GM11168 (cell line): ENCODE measurements at regions not wholly inside any gene's neighbourhood (a gene's known extent, or its start where the extent isn't known, plus 50 kb on each side); places are given as distances from the start of the nearest gene placed in this dataset.
"Not testable (repeated sequence)": the region's sequence is repeated elsewhere in the genome, so short reads cannot be mapped to it uniquely, and the experiment has no call there.

Experiments used
- in situ Hi-C: fragments of 300-500 bp; cut with MboI; formaldehyde crosslinking; loops from one replicate; pipeline ENCODE4 v1.12.0; 2022; ENCODE audit warnings: low sequenced_read_pairs; ENCODE audit not compliant: unreplicated experiment

DNA sequence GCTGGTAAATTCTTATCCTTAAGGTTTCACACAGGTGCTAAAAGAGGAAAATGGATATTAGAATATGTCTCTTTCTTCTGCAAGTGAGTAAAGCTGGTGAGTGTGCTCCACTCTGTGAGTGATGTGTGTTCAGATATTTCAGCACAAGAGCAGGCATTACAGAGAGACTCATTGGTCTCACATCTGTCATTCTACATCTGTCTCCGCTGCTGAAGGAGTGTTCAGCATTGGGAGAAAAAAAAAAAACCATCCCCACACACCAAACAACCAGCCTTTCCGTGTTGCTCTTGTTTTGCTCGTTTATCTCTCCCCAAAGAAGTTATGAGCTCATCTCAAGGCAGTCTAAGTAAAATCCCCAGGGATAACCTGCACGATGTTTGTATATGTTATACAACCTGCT is 283.9 kb upstream of the SPHKAP start:
- in situ Hi-C loops, result no loop called here

DNA sequence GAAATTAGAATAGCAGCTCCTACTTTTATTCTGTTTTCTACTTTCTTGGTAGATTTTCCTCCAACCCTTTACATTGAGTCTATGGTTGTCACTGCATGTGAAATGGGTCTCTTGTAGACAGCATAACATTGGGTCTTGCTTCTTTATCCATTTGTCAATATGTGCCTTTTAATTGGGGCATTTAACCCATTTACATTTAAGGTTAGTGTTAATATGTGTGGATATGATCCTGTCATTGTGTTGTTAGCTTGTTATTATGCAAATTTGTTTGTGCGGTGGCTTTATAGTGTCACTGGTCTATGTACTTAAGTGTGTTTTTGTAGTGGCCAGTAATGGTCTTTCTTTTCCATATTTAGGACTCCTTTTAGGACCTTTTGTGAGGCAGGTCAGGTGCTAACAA is 276.9 kb upstream of the SPHKAP start:
- in situ Hi-C loops, result no loop called here

DNA sequence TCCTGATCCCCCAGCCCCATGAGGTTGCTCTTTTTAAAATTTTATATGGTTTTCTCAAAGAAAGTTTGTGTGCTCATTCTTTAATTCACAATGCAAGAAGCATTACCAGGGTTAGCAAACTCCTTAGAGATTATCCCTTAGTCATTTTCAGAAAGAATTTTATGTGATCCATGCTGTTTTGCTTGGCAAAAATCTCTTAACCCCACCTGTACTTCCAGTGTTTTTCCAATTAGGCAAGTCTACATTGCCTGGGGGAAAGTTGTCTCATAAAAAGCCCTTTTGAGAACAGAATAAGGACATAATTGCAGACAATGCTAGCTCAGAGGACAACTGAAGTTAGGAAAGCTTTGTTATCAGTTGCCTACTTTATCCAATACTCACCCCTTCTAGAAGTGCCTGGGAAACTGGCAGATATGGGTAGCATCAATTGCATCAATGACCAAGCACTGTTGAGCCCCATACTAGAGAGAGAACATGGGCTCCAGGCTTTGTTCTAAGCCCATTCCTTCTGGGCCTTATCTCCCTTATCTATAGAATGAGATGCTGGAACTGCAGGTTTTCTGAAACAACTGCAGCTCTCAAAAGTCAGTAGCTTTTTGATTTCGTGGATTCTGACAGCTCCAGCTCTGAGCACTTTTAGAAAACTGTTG is 265.9 kb upstream of the SPHKAP start:
- in situ Hi-C loops, result no loop called here

DNA sequence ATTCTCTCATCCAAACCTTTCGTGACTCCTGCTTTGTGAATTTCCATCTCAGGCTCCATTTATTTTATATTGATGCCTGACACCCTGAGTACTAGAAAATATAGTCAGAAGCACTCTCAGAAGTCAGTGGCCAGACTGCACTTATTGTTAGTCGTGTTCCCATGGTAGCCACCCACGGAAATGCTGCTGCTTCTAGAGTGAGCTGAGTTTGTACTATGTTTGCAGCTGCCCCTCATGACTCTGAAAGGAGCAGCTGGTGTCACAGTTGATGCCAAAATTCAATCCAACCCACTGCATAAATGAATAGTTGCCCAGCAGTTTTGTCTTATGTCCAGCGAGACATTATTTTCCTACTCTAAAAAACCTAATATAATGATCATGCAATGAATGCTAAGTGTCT is 265.2 kb upstream of the SPHKAP start:
- in situ Hi-C loops, result no loop called here

DNA sequence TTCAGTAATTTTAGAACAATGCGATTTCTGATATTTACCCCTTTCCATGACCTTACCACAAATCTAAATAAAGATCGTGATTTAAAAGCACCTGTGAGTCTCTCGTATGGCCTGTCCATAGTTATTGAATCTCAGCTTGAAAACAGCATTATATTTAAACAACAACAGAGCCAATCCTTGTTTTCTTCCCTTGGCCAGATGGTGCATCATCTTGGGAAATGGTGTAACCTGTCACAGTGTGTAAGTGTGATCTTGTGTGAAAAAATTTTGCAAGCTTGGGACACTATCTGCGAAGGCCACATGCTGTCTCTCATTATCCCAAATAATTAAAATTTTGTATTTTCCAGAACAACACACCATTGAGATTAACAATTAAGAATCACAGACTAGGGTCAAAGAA is 262.7 kb upstream of the SPHKAP start:
- in situ Hi-C loops, result no loop called here

DNA sequence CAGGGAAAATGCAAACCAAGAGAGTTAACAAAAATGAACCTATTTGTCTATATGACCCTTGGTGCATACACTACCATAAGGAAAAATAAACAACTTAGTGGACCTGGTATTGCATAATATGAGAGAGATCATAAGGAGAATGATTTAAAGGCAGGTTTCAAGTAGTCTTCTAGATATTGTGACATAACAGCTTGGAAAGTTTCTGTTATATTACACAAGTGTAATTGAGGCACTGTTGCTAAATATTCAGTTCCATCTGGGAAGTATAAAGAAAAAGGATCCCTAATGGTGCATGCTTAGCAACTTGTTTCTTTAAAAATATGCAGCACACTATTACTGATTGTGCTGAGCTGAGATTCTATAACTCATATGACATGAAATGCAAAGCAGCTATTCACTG is 252.2 kb upstream of the SPHKAP start:
- in situ Hi-C loops, result no loop called here

DNA sequence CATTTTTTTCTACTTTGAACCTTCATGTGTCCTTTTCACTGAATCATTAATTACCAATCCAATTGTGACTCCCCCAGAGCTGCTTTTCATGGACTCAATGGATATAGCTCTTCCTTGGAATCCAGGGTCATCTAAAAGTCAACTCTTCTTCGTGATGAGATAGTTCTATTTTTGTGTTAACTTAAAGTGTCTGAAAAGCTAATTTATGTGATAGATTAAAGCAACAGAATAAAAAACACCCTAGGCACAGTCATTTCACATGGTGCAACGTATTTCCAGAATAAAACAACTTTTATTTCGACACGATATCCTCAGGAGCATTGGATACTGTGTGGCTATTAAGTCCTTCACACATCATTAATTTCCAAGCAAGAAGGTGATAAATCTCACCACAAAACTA is 250.6 kb upstream of the SPHKAP start:
- in situ Hi-C loops, result no loop called here

DNA sequence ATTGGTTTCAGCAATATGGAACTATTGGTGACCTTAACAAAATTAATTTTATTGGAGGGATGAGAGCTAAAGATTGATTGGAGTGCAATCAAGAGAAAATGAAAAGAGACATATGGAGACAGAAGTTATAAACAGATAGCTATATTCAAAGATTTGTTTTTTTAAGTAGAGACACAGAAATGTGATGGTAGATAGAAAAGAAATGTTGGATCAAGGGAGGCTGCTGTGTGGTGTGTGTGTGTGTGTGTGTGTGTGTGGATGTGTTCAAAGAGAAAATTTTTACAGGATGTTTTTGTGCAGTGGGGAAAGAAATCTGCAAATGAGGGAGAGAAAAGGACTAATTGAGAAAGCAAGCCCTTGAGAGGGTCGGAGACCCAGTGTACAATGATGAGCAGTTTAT is 249.5 kb upstream of the SPHKAP start:
- in situ Hi-C loops, result no loop called here

DNA sequence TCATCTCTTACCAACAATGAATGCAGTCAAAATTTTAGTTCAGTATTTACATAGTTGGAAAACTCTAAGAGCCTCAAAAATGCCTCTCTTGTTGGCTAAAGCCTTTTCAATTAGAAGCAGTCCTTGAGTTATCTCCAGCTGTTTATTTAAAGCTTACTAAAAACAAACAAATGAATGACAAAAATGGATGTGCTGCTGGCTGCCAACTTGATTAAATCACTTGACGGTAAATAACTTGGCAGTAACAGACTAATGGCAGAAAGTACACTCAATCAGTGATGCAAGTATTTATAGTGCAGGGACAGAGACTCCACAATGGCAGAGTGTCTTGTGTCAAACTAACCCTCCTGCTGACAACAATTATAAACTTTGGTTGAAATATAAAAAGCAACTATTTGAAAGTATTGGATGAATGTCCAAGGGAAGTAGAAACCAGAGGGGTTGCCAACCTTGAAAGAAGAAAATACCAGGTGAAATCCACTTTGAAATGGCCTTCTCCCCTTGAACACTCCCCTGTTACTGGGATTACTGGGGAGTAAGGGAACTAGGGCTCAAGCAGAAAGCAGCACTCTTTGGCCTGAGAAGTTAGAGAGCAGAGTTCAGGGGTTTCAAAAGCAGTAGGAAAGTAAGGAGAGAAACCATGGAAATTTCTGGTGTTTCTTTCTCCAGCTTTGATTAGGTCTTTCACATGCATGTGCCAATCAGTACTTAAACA is 245.2 kb upstream of the SPHKAP start:
- in situ Hi-C loops, result no loop called here

DNA sequence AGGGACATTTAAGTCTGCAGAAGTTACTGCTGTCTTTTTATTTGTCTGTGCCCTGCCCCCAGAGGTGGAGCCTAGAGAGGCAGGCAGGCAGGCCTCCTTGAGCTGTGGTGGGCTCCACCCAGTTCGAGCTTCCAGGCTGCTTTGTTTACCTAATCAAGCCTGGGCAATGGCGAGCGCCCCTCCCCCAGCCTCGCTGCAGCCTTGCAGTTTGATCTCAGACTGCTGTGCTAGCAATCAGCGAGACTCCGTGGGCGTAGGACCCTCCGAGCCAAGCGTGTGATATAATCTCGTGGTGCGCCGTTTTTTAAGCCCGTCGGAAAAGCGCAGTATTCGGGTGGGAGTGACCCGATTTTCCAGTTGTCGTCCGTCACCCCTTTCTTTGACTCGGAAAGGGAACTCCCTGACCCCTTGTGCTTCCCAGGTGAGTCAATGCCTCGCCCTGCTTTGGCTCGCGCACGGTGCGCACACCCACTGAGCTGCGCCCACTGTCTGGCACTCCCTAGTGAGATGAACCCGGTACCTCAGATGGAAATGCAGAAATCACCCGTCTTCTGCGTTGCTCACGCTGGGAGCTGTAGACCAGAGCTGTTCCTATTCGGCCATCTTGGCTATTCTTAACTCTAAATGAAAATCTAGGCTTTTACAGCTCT is 244.0 kb upstream of the SPHKAP start:
- in situ Hi-C loops, result not testable (repeated sequence)

DNA sequence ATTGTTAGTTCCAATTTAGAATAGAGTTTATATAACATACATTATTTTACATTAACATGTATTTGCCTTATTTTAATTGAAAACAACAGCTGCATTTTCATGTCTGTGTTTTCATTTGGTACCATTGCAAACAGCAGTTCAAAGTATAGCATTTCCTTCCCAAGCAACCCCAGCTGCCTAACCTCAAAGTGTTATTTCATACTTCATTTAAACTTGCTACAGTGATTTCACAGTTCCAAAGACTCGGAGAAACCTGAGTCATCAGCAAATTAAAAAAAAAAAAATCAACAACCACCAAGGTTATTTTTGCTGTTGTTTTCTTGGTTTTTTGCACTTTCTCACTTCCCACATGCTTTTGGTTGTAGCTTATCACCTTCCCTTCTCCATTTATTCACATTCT is 236.5 kb upstream of the SPHKAP start:
- in situ Hi-C loops, result no loop called here

DNA sequence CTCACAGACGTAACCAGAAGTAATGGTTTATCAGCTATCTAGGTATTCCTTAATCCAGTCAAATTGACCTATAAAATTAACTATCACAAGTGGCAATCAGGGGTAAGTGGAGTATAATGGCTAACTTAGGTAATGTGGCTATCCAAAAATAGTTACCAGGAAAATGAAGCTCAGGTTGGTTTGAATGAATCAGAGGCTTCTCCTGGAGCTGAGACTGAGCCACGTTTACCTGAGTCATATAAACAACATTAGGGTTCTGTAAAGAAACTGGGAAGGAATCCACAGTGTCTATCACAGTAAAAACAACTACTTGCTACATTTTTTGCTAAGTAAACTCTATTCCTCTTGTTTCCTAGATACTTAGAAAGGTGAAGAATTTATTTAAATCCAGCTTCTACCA is 236.0 kb upstream of the SPHKAP start:
- in situ Hi-C loops, result no loop called here

DNA sequence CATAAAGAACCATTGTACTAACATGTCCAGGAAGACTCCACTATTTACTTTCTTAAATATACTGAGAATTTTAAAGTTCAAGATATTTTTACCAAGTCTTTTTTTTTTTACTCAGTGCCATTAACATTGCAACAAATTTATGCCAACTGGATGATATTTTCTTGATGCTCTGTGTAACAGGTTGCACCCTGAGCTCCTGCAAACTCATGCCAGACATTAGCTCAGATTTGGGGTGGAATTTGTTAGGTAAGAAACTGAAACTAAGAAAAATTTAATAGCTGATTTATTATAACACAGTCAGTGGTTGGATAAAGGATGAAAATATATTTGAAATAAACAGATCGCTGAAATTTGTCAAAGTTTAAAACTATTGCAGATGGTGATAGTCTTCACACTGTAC is 228.6 kb upstream of the SPHKAP start:
- in situ Hi-C loops, result no loop called here

DNA sequence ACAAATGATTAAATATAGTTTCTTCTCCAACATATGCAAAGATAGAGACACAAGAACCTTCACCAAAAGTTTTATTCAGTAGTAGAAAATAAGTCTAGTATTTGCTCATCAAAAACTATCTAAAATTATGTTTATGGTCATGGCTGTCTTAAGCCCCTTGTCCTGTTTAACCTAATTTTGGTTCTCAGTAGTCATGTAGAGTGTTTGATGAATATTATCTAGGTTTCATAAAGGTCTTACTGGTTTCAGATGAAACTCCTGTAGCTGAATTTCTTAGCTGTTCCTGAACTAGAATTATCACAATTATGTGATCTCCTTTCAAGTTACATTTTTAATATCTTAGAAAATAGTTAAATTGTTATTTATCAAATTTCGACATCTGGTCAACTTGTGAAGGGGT is 228.0 kb upstream of the SPHKAP start:
- in situ Hi-C loops, result no loop called here

DNA sequence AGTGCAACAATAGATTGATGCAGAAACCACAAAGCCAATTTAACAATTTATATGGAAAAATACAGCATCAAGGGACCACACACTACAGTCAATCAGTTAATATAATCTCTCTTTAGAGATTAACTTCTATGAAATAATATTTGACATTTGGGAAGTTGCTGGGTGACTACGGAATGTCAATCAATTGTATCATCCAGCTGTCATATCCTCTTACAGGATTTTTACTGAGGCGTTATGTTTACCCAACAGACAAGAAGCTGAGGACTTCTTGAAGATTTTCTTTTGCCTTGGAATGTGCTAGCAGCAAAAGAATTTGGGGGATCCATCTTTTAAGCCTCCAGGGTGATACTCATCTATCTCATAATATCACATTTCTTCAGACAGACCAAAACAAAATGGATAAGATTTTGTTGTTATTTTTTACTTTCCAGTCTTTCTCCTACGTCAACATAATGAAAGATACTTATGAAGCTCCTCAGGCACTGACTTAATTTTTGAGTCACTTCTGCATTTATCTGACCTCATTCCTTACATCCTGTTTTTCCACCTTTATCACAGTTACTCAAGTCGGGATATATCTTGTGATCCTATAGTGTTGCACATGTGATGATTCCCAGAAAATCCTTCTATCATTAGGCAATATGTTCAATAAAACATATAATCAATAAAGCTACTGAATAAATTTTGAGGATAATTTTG is 227.2 kb upstream of the SPHKAP start:
- in situ Hi-C loops, result no loop called here

DNA sequence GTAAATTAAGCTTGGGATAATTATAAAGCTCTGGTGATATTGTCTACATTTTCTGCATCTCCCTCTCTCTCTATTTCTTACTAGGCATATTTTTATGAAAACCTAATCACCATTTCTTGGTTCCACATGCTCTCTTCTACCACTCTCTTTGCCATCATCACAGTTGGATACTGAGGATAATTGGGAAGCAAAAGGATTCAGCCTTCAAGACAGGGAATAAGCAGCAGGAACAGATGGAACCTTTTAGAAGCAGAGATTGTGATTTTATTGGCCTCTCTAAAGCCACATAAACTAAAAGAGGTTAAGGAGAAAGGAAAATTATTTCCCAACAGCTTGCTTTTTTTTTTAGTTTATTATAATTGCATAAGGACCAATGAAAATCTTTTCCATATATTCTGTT is 226.3 kb upstream of the SPHKAP start:
- in situ Hi-C loops, result no loop called here

DNA sequence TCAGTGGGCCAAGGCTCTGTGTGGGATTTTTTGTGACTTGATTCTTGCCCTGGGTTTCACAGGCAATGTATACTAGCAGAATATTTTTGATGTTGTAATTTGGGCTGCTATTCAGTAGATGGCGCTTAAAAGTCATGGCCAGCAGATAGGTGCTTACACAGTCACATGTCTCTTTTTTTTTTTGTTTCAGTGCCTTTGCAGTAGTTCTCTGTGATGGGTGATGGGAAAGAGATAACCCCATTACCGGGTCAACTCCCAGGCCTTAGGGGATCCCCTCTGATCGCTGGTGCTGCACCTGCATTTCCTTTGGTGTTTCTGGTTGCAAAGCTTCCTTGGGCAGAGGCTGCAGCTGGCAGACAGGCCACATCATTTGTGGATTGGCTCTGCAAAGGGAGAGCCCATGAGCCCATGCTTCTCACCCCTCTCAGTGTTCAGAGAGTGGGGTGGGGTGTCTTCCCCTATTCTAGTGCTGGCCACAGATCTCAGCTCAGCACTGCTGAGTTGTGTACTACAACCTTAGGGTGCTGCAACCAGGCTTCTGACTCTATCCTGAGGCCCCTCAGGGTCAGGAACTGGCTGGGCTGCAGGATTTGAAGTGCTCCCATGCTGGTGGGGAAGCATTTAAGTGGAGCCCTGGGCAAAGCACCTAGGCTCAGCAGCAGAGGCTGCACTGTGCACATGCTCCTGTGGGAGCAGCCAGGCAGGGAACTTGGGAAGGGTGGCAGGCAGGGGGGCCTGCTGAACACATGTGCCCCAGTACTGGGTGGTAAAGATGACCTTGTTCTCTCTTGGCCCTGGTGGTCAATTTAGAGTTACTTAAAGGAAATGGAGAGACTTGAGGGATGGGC is 219.8 kb upstream of the SPHKAP start:
- in situ Hi-C loops, result no loop called here

DNA sequence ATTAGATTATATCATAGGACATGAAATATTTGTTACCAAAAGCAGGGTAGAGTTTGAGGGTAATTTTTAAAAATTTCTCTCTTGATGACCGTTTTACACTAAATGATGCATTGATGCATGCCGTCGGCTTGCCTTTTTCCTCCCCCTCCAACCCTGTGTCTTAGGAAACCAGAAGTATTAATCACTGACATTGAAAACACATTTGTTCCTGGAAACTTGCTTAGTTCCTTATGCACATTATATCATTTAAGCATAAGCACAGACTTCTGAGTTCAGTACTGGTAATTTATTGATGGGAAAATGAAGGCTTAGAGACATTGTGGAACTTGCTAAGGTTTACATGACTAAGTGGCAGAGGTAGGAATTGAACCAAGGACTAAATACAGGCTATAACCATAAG is 206.3 kb upstream of the SPHKAP start:
- in situ Hi-C loops, result no loop called here

DNA sequence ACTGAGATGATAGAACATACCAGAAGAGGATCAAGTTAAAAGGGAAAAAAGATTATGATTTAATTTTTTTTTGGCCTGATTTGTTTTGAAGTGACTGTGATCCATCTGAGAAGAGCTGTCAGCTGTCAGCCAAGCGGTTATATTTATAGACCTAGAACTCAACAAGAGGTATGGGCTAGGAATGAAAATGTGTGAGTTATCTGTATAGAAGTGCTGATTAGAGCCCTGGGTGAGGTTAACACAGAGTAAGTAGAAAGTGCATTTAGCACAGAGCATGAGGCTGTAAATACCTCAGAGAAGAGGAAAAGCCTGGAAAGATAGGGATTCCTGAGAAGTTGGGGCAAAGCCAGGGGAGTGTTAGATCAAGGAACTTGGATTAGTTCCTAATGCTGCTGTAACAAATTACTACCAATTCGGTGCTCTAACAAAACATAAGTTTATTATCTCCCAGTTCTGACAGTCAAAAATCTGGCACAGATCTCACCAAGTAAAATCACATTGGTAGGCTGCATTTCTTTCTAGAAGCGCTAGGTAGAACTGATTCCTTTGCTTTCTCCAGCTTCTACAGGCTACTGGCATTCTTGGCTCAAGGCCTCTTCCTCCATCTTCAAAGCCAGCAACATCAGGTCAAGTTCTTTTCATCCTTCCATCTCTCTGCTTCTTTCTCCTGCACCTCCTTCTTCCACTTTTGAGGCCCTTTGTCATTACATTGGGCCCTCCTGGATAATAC is 197.4 kb upstream of the SPHKAP start:
- in situ Hi-C loops, result no loop called here

DNA sequence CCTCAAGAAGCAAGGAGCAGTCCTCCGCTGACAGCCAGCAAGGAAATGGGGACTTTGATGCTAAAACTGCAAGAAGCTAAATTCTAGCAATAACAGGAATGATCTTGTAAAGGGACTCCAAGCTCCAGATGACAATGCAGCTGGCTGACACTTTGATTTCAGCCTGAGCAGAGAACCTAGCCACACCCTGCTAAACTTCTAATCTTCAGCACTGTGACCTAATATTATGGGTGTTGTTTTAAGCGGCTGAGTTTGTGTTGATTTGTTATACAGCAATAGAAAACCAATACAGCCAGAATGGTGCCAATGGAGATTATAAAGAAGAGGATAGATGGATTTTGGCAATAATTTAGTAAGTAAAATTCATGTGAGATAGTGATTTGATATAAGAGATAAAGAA is 196.7 kb upstream of the SPHKAP start:
- in situ Hi-C loops, result no loop called here
